WTC11 (cell line): ENCODE measurements at regions not wholly inside any gene's neighbourhood (a gene's known extent, or its start where the extent isn't known, plus 50 kb on each side); places are given as distances from the start of the nearest gene placed in this dataset.

ENCODE experiments used
- CBFB ChIP-seq: sonication (generic); formaldehyde crosslinking; IDR thresholded peaks from 2 replicates; pipeline ENCODE4 v1.8.1; 2022; ENCODE audit warnings: mild to moderate bottlenecking, low read depth, missing genetic modification reagents
- CREB1 ChIP-seq: sonication (generic); formaldehyde crosslinking; IDR thresholded peaks from 2 replicates; pipeline ENCODE4 v1.8.0; 2023; ENCODE audit warnings: mild to moderate bottlenecking, missing genetic modification reagents
- CTCF ChIP-seq: fragments of 200-600 bp; IDR thresholded peaks from 2 replicates; pipeline ENCODE4 v1.8.0; 2022; ENCODE audit warnings: antibody characterized with exemption
- FOXJ3 ChIP-seq: sonication (generic); formaldehyde crosslinking; IDR thresholded peaks from 2 replicates; pipeline ENCODE4 v1.9.0; 2021; ENCODE audit warnings: missing genetic modification reagents, mild to moderate bottlenecking, borderline replicate concordance
- JUN ChIP-seq: sonication (generic); formaldehyde crosslinking; IDR thresholded peaks from 2 replicates; pipeline ENCODE4 v1.8.0; 2023; ENCODE audit warnings: mild to moderate bottlenecking, missing genetic modification reagents
- MAX ChIP-seq: sonication (generic); formaldehyde crosslinking; IDR thresholded peaks from 2 replicates; pipeline ENCODE4 v1.8.0; 2022; ENCODE audit warnings: mild to moderate bottlenecking, missing genetic modification reagents
- MLX ChIP-seq: sonication (generic); formaldehyde crosslinking; IDR thresholded peaks from 2 replicates; pipeline ENCODE4 v1.8.1; 2023; ENCODE audit warnings: mild to moderate bottlenecking, missing genetic modification reagents, moderate library complexity
- NR1H2 ChIP-seq: sonication (generic); formaldehyde crosslinking; IDR thresholded peaks from 2 replicates; pipeline ENCODE4 v1.9.0; 2021; ENCODE audit warnings: mild to moderate bottlenecking, moderate library complexity, missing genetic modification reagents
- NR3C1 ChIP-seq: sonication (generic); formaldehyde crosslinking; conservative IDR thresholded peaks from 2 replicates; pipeline ENCODE4 v1.8.1; 2023; ENCODE audit warnings: low read depth, mild to moderate bottlenecking, missing genetic modification reagents
- SP1 ChIP-seq: sonication (generic); formaldehyde crosslinking; conservative IDR thresholded peaks from 2 replicates; pipeline ENCODE4 v1.8.1; 2022; ENCODE audit warnings: missing genetic modification reagents
- STAT6 ChIP-seq: sonication (generic); formaldehyde crosslinking; conservative IDR thresholded peaks from 2 replicates; pipeline ENCODE4 v1.8.1; 2023; ENCODE audit warnings: mild to moderate bottlenecking, low read depth, missing genetic modification reagents, moderate library complexity
- ZBTB21 ChIP-seq: sonication (generic); formaldehyde crosslinking; IDR thresholded peaks from 2 replicates; pipeline ENCODE4 v1.8.1; 2023; ENCODE audit warnings: mild to moderate bottlenecking, missing genetic modification reagents, borderline replicate concordance

GRCh38 chr4:177938226-177938625, 496.0 kb upstream of the AGA start:
- no peak for TF ChIP-seq CTCF
- TF ChIP-seq JUN (CRISPR knock-in tag), result no peak
- no peak for TF ChIP-seq FOXJ3 (CRISPR knock-in tag)
- TF ChIP-seq ZBTB21 (CRISPR knock-in tag), result no peak
- TF ChIP-seq CBFB (CRISPR knock-in tag), result no peak
- TF ChIP-seq MLX, result no peak
- TF ChIP-seq CREB1 (CRISPR knock-in tag), result no peak
- no peak for TF ChIP-seq STAT6 (CRISPR knock-in tag)
- TF ChIP-seq SP1 (CRISPR knock-in tag), result no peak
- TF ChIP-seq NR1H2 (CRISPR knock-in tag), result no peak
- no peak for TF ChIP-seq MAX (CRISPR knock-in tag)
- TF ChIP-seq NR3C1 (CRISPR knock-in tag), result no peak
